Tibial nerve (tissue), 4 donors: ENCODE measurements at regions not wholly inside any gene's neighbourhood (a gene's known extent, or its start where the extent isn't known, plus 50 kb on each side); places are given as distances from the start of the nearest gene placed in this dataset.

Source experiments
- DNase-seq, 2 donors: peaks; one replicate each; pipeline ENCODE4 v3.0.0-alpha.2; 2019; ENCODE audit warnings: low spot score in 2 of 2
- H3K27ac ChIP-seq, 4 donors: fragments of 200-600 bp; sonication (generic) in 3 of 4; one replicate each; pipeline ENCODE4 v1.5.1; 2017 to 2019; ENCODE audit warnings: mild to moderate bottlenecking in 1 of 4
- H3K27me3 ChIP-seq, 2 donors: fragments of 200-600 bp; sonication (generic) in 1 of 2; one replicate each; pipeline versions ENCODE4 v1.5.1 to v1.6.0; 2017 to 2019
- H3K36me3 ChIP-seq, 3 donors: fragments of 200-600 bp; sonication (generic); one replicate each; pipeline ENCODE4 v1.5.1; 2018 to 2019
- H3K4me1 ChIP-seq, 4 donors: fragments of 200-600 bp; sonication (generic) in 3 of 4; one replicate each; pipeline ENCODE4 v1.5.1; 2017 to 2019
- H3K4me3 ChIP-seq, 4 donors: fragments of 200-600 bp; sonication (generic) in 3 of 4; one replicate each; pipeline ENCODE4 v1.5.1; 2017 to 2019; ENCODE audit warnings: mild to moderate bottlenecking in 1 of 4, moderate library complexity in 1 of 4
- H3K9me3 ChIP-seq, 4 donors: fragments of 200-600 bp; sonication (generic) in 3 of 4; one replicate each; pipeline ENCODE4 v1.5.1; 2017 to 2019
- CTCF ChIP-seq, 5 experiments: fragments of 200-600 bp in 3 of 5; fragments of 450-650 bp in 2 of 5; sonication (generic) in 3 of 5; IDR thresholded peaks; one replicate each; pipeline ENCODE4 v1.5.1; 2016 to 2019; ENCODE audit warnings: antibody characterized with exemption in 5 of 5, mild to moderate bottlenecking in 3 of 5, moderate library complexity in 2 of 5
- EP300 ChIP-seq, 2 donors: sonication (generic); formaldehyde crosslinking; IDR thresholded peaks; one replicate each; pipeline ENCODE4 v1.6.1; 2017; ENCODE audit warnings: antibody characterized with exemption in 2 of 2, mild to moderate bottlenecking in 1 of 2
- POLR2A ChIP-seq, 2 donors: fragments of 450-650 bp; IDR thresholded peaks; one replicate each; pipeline ENCODE4 v1.6.1; 2017; ENCODE audit warnings: antibody characterized with exemption in 2 of 2, mild to moderate bottlenecking in 2 of 2, moderate library complexity in 2 of 2
- WGBS, 2 donors: methylation state at CpG; one replicate each; pipeline ENCODE4 v1.1.5; 2018; 5-methylcytosine and 5-hydroxymethylcytosine counted together

DNA sequence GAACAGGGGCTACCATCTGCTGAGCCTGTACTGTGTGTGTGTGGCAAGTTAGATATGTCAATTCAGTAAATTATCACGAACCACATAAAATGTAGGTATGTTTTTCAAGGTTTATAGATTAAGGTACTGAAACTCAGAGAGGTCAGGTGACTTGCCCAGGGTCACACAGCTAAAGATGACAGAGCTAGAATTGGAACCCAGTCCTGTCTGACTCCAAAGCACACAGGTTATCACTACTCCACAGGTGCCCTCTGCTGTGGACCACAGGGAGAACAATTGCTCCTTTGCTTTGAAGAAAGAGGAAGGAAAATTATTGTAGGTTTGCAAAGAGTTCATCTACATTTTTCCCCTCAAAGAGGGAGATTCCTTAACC, 229.7 kb upstream of the AGAP1 start:
- Histone ChIP-seq H3K27ac (peak overlapping the region; percentile 57 to 86 (median 76)), H3K36me3 (no peaks in the 10 kb centered on the region), H3K9me3 (no peaks in the 10 kb centered on the region), H3K27me3 (no peaks in the 10 kb centered on the region), H3K4me3 (peak overlapping the region in 2 of 4 donors; percentile 1 to 40), H3K4me1 (peaks cover 0 to 46% (median 6%) of the 10 kb centered on the region in 4 donors)
- 86 to 87% methylated on average over 1 of the region's 1 CpG for WGBS, 2 donors
- TF ChIP-seq EP300 (IDR thresholded peaks at IDR 0.05) (no peak), CTCF (IDR thresholded peaks at IDR 0.05) (no peak), POLR2A (IDR thresholded peaks at IDR 0.05) (no peak)
- no peak for DNase-seq

GRCh38 chr2:235264512-235264911, 229.3 kb upstream of the AGAP1 start:
- Histone ChIP-seq H3K27me3 (no peaks in the 10 kb centered on the region), H3K27ac (peak overlapping the region in 3 of 4 donors; percentile 70 to 86 (median 83)), H3K9me3 (no peaks in the 10 kb centered on the region), H3K4me1 (peaks cover 0 to 49% (median 6%) of the 10 kb centered on the region in 4 donors), H3K36me3 (no peaks in the 10 kb centered on the region), H3K4me3 (no peak overlapping the region)
- TF ChIP-seq POLR2A (IDR thresholded peaks at IDR 0.05) (no peak), CTCF (IDR thresholded peaks at IDR 0.05) (no peak), EP300 (IDR thresholded peaks at IDR 0.05) (no peak)
- DNase-seq, result no peak
- 89 to 90% methylated on average over 8 of the region's 8 CpGs for WGBS, 2 donors

DNA sequence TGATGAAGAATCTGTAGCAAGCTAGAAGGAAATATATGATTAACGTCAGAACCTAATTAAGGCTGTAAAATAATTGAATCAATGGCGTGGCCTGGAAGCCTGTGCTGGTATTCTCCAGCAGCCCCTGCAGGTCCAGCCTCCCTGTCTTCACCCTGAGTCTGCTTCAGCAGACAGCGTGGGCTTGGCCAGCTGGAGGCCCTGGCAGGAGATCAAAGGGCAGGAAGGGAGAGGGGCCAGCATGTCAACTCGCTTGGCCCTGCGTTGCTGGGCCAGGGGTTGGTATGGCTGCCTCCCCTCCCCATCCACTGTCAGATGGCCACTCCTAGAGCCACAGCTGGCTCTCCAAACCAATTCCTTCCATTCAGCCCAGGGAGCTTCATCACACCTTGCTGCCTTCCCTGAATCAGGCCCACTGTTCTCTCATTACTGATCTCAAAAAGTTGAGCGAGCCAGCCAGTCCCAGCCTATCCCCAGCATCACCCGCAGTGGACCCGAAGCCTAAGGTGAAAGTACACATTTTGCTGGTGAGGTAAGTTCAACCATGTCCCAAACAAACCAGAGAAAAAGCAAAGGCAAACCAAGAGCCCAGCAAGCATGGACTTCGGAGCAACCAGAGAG, 228.4 kb upstream of the AGAP1 start:
- no peaks in the 10 kb centered on the region for H3K36me3 ChIP-seq
- no peak for TF ChIP-seq POLR2A (IDR thresholded peaks at IDR 0.05)
- no peak for TF ChIP-seq CTCF (IDR thresholded peaks at IDR 0.05)
- TF ChIP-seq EP300 (IDR thresholded peaks at IDR 0.05), result no peak
- 78 to 91% methylated on average over 9 of the region's 9 CpGs for WGBS, 2 donors
- H3K4me3 ChIP-seq, result no peak overlapping the region
- H3K9me3 ChIP-seq, result no peaks in the 10 kb centered on the region
- no peaks in the 10 kb centered on the region for H3K27me3 ChIP-seq
- peaks cover 0 to 49% (median 6%) of the 10 kb centered on the region in 4 donors for H3K4me1 ChIP-seq
- DNase-seq, result no peak
- peak overlapping the region in 1 of 4 donors; percentile 23 for H3K27ac ChIP-seq

DNA sequence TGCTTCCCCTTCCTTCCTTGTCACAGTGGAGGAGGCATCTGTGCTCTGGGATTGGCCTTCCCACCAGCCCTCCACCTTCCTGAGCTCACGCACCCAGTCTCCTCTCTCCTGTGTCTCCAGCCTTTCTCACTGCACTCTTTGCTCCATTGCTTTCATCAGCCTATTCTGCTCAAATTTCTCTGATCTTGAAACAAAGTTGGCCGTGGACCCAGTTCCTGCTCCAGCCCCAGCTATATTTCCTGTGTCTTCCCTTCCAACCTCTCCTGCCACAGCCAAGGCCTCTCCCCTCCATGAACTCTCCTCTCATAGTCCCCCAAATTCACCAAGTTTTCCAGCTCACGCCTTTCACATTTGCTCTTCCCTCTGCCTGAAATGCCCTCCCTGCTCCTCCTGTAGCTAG, 226.6 kb upstream of the AGAP1 start:
- no peak for TF ChIP-seq CTCF (IDR thresholded peaks at IDR 0.05)
- TF ChIP-seq EP300 (IDR thresholded peaks at IDR 0.05), result no peak
- no peak for TF ChIP-seq POLR2A (IDR thresholded peaks at IDR 0.05)
- Histone ChIP-seq H3K36me3 (no peaks in the 10 kb centered on the region), H3K4me3 (no peak overlapping the region), H3K9me3 (no peaks in the 10 kb centered on the region), H3K27ac (no peak overlapping the region), H3K4me1 (peaks cover 0 to 46% (median 4%) of the 10 kb centered on the region in 4 donors), H3K27me3 (no peaks in the 10 kb centered on the region)
- 71 to 82% methylated on average over 3 of the region's 3 CpGs for WGBS, 2 donors
- DNase-seq, result no peak

DNA sequence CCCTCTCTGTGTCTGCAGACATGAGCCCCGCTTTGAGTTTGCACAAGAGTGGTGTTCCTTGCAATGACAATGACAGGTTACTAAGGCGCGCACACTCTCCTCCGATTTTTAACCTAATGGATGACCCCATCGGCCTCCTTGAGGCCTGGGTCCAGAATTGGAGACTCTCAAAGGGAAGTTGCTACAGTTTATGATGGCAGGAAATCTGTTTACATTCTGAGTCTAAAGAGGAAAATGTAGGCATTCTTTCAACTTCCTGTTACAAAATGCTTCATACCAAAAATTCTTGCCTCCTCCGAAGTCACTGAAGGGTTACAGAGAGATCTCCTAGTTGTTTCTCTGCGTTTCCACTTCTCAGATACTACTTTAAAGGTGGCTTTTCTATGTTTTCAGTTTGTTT, 225.3 kb upstream of the AGAP1 start:
- Histone ChIP-seq H3K4me3 (no peak overlapping the region), H3K9me3 (no peaks in the 10 kb centered on the region), H3K36me3 (no peaks in the 10 kb centered on the region), H3K27me3 (no peaks in the 10 kb centered on the region), H3K4me1 (peaks cover 0 to 34% (median 3%) of the 10 kb centered on the region in 4 donors), H3K27ac (no peak overlapping the region)
- no peak for DNase-seq
- no peak for TF ChIP-seq CTCF (IDR thresholded peaks at IDR 0.05)
- no peak for TF ChIP-seq EP300 (IDR thresholded peaks at IDR 0.05)
- no peak for TF ChIP-seq POLR2A (IDR thresholded peaks at IDR 0.05)
- WGBS, 2 donors, result 32 to 41% methylated on average over 7 of the region's 7 CpGs
